Endothelial cell of umbilical vein (primary cell): ENCODE measurements at regions not wholly inside any gene's neighbourhood (a gene's known extent, or its start where the extent isn't known, plus 50 kb on each side); places are given as distances from the start of the nearest gene placed in this dataset.

Source experiments
- BruUV-seq: library from RNA; stranded (reverse); fragments of 400-500 nt; replicated peaks from 2 replicates; lab custom pipeline; 2021; lab: Mats Ljungman, UMichigan
- CTCF ChIA-PET: fragments of 300-600, 350-600 bp; sonication (Branson Sonifier 250); formaldehyde crosslinking; loops from one replicate; lab custom pipeline; 2021; ENCODE audit warnings: antibody characterized with exemption, inconsistent platforms; lab: Charles Lee
- POLR2A ChIA-PET: fragments of 300-600, 350-600 bp; sonication (Branson Sonifier 250); formaldehyde crosslinking; loops from one replicate; lab custom pipeline; 2021; ENCODE audit warnings: antibody characterized with exemption, inconsistent platforms; lab: Charles Lee
- DNase-seq: peaks from one replicate; pipeline ENCODE4 v3.0.0-alpha.2; 2011; ENCODE audit warnings: low read depth, low spot score
- FAIRE-seq: peaks from 2 replicates; lab custom pipeline; 2011; peaks lifted over from hg19 to GRCh38; lab: Jason Lieb, UNC
- H2AFZ ChIP-seq: 2 replicates; pipeline ENCODE4 v1.6.0; 2012; ENCODE audit warnings: low read depth, low read length, control low read depth, inconsistent platforms
- H3K27ac ChIP-seq: 2 replicates; pipeline ENCODE4 v1.5.1; 2011; ENCODE audit warnings: low read depth, mild to moderate bottlenecking, control low read depth, low read length, moderate library complexity; ENCODE audit not compliant: insufficient read depth
- H3K27me3 ChIP-seq, 2 experiments: 2 replicates each; pipeline versions ENCODE4 v1.6.0 to v1.6.1; 2011; ENCODE audit warnings: low read length in 2 of 2, mixed read lengths in 1 of 2; ENCODE audit not compliant: control insufficient read depth in 2 of 2, insufficient read depth in 2 of 2
- H3K36me3 ChIP-seq, 2 experiments: 2 replicates in 1 of 2; 3 replicates in 1 of 2; pipeline ENCODE4 v1.5.1; 2011; ENCODE audit warnings: low read length in 2 of 2, mild to moderate bottlenecking in 1 of 2, moderate library complexity in 1 of 2; ENCODE audit not compliant: control insufficient read depth in 2 of 2, insufficient read depth in 2 of 2; ENCODE audit errors: extremely low read depth in 1 of 2
- H3K4me1 ChIP-seq: 3 replicates; pipeline ENCODE4 v1.5.1; 2011; ENCODE audit warnings: mild to moderate bottlenecking, low read length; ENCODE audit not compliant: control insufficient read depth, insufficient read depth; ENCODE audit errors: extremely low read depth
- H3K4me2 ChIP-seq: 2 replicates; pipeline ENCODE4 v1.6.1; 2011; ENCODE audit warnings: low read length, control low read depth, mixed read lengths; ENCODE audit not compliant: insufficient read depth
- H3K4me3 ChIP-seq, 3 experiments: fragments of 200-600 bp in 1 of 3; sonication (generic), shearing (Covaris generic) in 1 of 3; replicated peaks in 1 of 3; 2 replicates each; pipeline ENCODE4 v1.5.1; 2011 to 2016; ENCODE audit warnings: control low read depth in 3 of 3, low read length in 3 of 3, mild to moderate bottlenecking in 2 of 3, inconsistent platforms in 1 of 3, low read depth in 1 of 3, moderate library complexity in 1 of 3; ENCODE audit not compliant: insufficient read depth in 1 of 3
- H3K79me2 ChIP-seq: 2 replicates; pipeline ENCODE4 v1.6.0; 2012; ENCODE audit warnings: low read length, inconsistent platforms; ENCODE audit not compliant: control insufficient read depth, insufficient read depth
- H3K9ac ChIP-seq: replicated peaks from 2 replicates; pipeline ENCODE3; 2011; ENCODE audit warnings: low read length, control low read depth; ENCODE audit not compliant: insufficient read depth; ENCODE audit errors: extremely low read depth
- H3K9me1 ChIP-seq: replicated peaks from 3 replicates; pipeline ENCODE4 v1.6.0; 2011; ENCODE audit warnings: mild to moderate bottlenecking, low read length; ENCODE audit not compliant: control insufficient read depth, insufficient read depth; ENCODE audit errors: extremely low read depth
- H3K9me3 ChIP-seq: replicated peaks from 2 replicates; pipeline ENCODE4 v1.5.1; 2012; ENCODE audit warnings: low read length, inconsistent platforms; ENCODE audit not compliant: control insufficient read depth, insufficient read depth
- H4K20me1 ChIP-seq: replicated peaks from 2 replicates; pipeline ENCODE3; 2011; ENCODE audit warnings: mild to moderate bottlenecking, low read length; ENCODE audit not compliant: control insufficient read depth, insufficient read depth; ENCODE audit errors: extremely low read depth
- EZH2 ChIP-seq: IDR thresholded peaks from 2 replicates; pipeline ENCODE4 v1.6.1; 2012; ENCODE audit warnings: borderline replicate concordance, low read depth, mild to moderate bottlenecking, moderate library complexity, low read length, inconsistent platforms; ENCODE audit not compliant: severe bottlenecking
- MYC ChIP-seq: IDR thresholded peaks from one replicate; pipeline ENCODE4 v1.6.1; 2011; ENCODE audit warnings: mild to moderate bottlenecking, low read depth, low read length
- POLR2A ChIP-seq: IDR thresholded peaks from 2 replicates; pipeline ENCODE4 v1.6.1; 2012; ENCODE audit warnings: low read depth, mild to moderate bottlenecking, control low read depth, low read length
- POLR2AphosphoS5 ChIP-seq: IDR thresholded peaks from 2 replicates; pipeline ENCODE4 v1.6.1; 2012; ENCODE audit warnings: low read depth, mild to moderate bottlenecking, control low read depth, low read length, moderate library complexity; ENCODE audit not compliant: insufficient read depth
- dilution Hi-C: fragments of 300-500 bp; cut with MboI; formaldehyde crosslinking; loops from one replicate; pipeline ENCODE4 v1.15.0; 2019; ENCODE audit warnings: low sequenced_read_pairs; ENCODE audit not compliant: extremely low pct_ligation_motif_present
- intact Hi-C: fragments of 100-400 bp; cut with micrococcal nuclease; formaldehyde crosslinking; loops from one replicate; pipeline ENCODE4 v1.10.0; 2022

- intact Hi-C loops (no loop called here), dilution Hi-C loops (no loop called here)
- no peak overlapping the region for H3K4me3 ChIP-seq
- TF ChIP-seq POLR2A, result no peak
- H2AFZ ChIP-seq, result no peak overlapping the region
- DNase-seq (no peak), FAIRE-seq (no peak)
- H3K36me3 ChIP-seq, result no peaks in the 10 kb centered on the region
- ChIA-PET CTCF (no interaction called here), POLR2A (no interaction called here)
- H3K79me2 ChIP-seq, result no peaks in the 10 kb centered on the region
- no peak overlapping the region for H3K4me2 ChIP-seq
- no peaks in the 10 kb centered on the region for H3K9me1 ChIP-seq
- no peak overlapping the region for H3K27ac ChIP-seq
- no peak overlapping the region for H3K9ac ChIP-seq
- H3K4me1 ChIP-seq, result no peaks in the 10 kb centered on the region
- H3K9me3 ChIP-seq, result peaks cover 13% of the 10 kb centered on the region
- H3K27me3 ChIP-seq, result no peaks in the 10 kb centered on the region
- no peaks in the 10 kb centered on the region for H4K20me1 ChIP-seq
- no TSS peak for BruUV-seq
Observed at GRCh38 chr22:48628891-48629543, 1198.7 kb downstream of the BRD1 start.

GRCh38 chr22:48627966-48628365, 1199.7 kb downstream of the BRD1 start:
- CTCF ChIA-PET, result no interaction called here
- Histone ChIP-seq H3K27ac (no peak overlapping the region), H3K9me1 (no peaks in the 10 kb centered on the region), H3K9me3 (peaks cover 13% of the 10 kb centered on the region), H3K79me2 (no peaks in the 10 kb centered on the region), H3K36me3 (no peaks in the 10 kb centered on the region), H3K4me3 (no peak overlapping the region), H4K20me1 (no peaks in the 10 kb centered on the region), H2AFZ (no peak overlapping the region), H3K9ac (no peak overlapping the region), H3K4me2 (no peak overlapping the region), H3K4me1 (no peaks in the 10 kb centered on the region), H3K27me3 (no peaks in the 10 kb centered on the region)
- POLR2A ChIA-PET, result no interaction called here
- FAIRE-seq (no peak), DNase-seq (no peak)
- no peak for TF ChIP-seq MYC
- TF ChIP-seq EZH2, result no peak
- TF ChIP-seq POLR2AphosphoS5, result no peak
- BruUV-seq, result no TSS peak
- dilution Hi-C loops (no loop called here), intact Hi-C loops (no loop called here)
